RWPE2 (cell line): ENCODE measurements at regions not wholly inside any gene's neighbourhood (a gene's known extent, or its start where the extent isn't known, plus 50 kb on each side); places are given as distances from the start of the nearest gene placed in this dataset.

Experiments
- ATAC-seq: fragments of 200-7000 bp; cut with Tn5 transposase; 3 replicates; pipeline ENCODE4 v1.9.1; 2021; ENCODE audit warnings: low read depth
- DNase-seq: peaks from one replicate; pipeline ENCODE4 v3.0.0-alpha.2; 2020; ENCODE audit warnings: low spot score
- H3K27ac ChIP-seq: fragments of 450-650 bp; 2 replicates; pipeline ENCODE4 v1.5.1; 2017; ENCODE audit warnings: mild to moderate bottlenecking; ENCODE audit not compliant: poor library complexity, severe bottlenecking
- H3K27me3 ChIP-seq: fragments of 250-450 bp; sonication (Bioruptor Pico); 2 replicates; pipeline ENCODE4 v1.5.1; 2021; ENCODE audit warnings: mild to moderate bottlenecking, moderate library complexity; ENCODE audit not compliant: insufficient read depth, poor library complexity, severe bottlenecking
- H3K36me3 ChIP-seq: fragments of 250-450 bp; sonication (Bioruptor Pico); 2 replicates; pipeline ENCODE4 v1.5.1; 2020; ENCODE audit warnings: low read depth, mild to moderate bottlenecking, moderate library complexity
- H3K4me1 ChIP-seq: fragments of 250-450 bp; sonication (Bioruptor Pico); 2 replicates; pipeline ENCODE4 v1.5.1; 2021; ENCODE audit warnings: mild to moderate bottlenecking, moderate library complexity; ENCODE audit not compliant: insufficient read depth, poor library complexity, severe bottlenecking
- H3K4me3 ChIP-seq: fragments of 250-450 bp; sonication (Bioruptor Pico); 2 replicates; pipeline ENCODE4 v1.5.1; 2021; ENCODE audit warnings: mild to moderate bottlenecking, moderate library complexity; ENCODE audit not compliant: severe bottlenecking
- H3K9me3 ChIP-seq: fragments of 250-450 bp; sonication (Bioruptor Pico); 2 replicates; pipeline ENCODE4 v1.5.1; 2021; ENCODE audit warnings: mild to moderate bottlenecking, moderate library complexity; ENCODE audit not compliant: severe bottlenecking
- TF ChIP-seq, protein P1 (sequence below): fragments of 450-650 bp; IDR thresholded peaks from one replicate; pipeline ENCODE4 v1.5.1; 2017; ENCODE audit warnings: mild to moderate bottlenecking, moderate library complexity; ENCODE audit not compliant: poor library complexity, severe bottlenecking

GRCh38 chr2:59974051-59974766 is 579.2 kb downstream of the BCL11A start:
- Histone ChIP-seq H3K36me3 (no peaks in the 10 kb centered on the region), H3K27me3 (no peaks in the 10 kb centered on the region), H3K27ac (no peak overlapping the region), H3K9me3 (no peaks in the 10 kb centered on the region), H3K4me1 (no peaks in the 10 kb centered on the region), H3K4me3 (no peak overlapping the region)
- no peak for DNase-seq
- no peak for ATAC-seq
- TF ChIP-seq, protein P1, sequence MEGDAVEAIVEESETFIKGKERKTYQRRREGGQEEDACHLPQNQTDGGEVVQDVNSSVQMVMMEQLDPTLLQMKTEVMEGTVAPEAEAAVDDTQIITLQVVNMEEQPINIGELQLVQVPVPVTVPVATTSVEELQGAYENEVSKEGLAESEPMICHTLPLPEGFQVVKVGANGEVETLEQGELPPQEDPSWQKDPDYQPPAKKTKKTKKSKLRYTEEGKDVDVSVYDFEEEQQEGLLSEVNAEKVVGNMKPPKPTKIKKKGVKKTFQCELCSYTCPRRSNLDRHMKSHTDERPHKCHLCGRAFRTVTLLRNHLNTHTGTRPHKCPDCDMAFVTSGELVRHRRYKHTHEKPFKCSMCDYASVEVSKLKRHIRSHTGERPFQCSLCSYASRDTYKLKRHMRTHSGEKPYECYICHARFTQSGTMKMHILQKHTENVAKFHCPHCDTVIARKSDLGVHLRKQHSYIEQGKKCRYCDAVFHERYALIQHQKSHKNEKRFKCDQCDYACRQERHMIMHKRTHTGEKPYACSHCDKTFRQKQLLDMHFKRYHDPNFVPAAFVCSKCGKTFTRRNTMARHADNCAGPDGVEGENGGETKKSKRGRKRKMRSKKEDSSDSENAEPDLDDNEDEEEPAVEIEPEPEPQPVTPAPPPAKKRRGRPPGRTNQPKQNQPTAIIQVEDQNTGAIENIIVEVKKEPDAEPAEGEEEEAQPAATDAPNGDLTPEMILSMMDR: no peak

DNA sequence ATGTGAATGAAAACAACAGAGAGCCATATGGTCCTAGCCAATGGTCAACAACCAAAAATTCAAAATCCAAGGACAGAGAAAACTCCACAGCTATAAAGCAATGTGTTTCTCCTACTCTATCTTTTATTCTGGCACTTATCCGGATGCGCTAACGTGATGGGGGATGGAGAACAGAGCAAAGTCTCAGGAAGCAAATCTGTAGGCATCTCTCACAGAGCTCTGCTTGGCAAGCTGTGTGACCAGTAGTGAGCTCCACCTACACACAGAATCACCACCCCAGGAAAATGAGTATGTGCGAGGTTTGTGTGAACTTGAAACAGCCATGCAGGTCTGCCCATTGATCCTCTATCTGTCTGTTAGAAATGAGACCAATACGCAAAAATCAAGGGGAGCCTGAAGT is 584.3 kb downstream of the BCL11A start:
- TF ChIP-seq, protein P1: no peak
- Histone ChIP-seq H3K36me3 (no peaks in the 10 kb centered on the region), H3K27me3 (no peaks in the 10 kb centered on the region), H3K4me1 (no peaks in the 10 kb centered on the region), H3K27ac (no peak overlapping the region), H3K9me3 (no peaks in the 10 kb centered on the region), H3K4me3 (no peak overlapping the region)
- ATAC-seq (no peak), DNase-seq (no peak)

DNA sequence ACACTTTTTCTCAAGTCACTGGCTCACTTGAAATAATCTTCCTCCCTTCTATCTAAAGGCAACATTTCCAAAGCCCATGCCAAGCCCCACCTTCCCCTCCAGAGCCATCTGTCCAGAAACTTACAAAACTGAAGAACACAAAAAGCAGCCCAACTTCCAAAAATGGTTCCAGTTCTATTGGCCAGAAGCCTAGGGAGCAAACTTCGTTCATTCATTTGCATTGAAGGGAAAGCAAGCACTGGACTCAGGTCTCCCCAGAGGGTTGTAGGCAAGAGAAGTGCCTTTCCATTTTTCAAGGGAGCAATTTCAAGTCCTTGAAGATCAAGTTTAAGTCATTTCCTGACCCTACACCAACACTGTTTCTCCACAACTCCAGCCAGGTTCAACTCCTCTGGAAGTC is 585.0 kb downstream of the BCL11A start:
- no peak overlapping the region for H3K4me3 ChIP-seq
- no peak for ATAC-seq
- no peaks in the 10 kb centered on the region for H3K27me3 ChIP-seq
- no peak for DNase-seq
- TF ChIP-seq, protein P1: no peak
- H3K36me3 ChIP-seq: no peaks in the 10 kb centered on the region
- no peaks in the 10 kb centered on the region for H3K4me1 ChIP-seq
- no peak overlapping the region for H3K27ac ChIP-seq
- H3K9me3 ChIP-seq: no peaks in the 10 kb centered on the region

DNA sequence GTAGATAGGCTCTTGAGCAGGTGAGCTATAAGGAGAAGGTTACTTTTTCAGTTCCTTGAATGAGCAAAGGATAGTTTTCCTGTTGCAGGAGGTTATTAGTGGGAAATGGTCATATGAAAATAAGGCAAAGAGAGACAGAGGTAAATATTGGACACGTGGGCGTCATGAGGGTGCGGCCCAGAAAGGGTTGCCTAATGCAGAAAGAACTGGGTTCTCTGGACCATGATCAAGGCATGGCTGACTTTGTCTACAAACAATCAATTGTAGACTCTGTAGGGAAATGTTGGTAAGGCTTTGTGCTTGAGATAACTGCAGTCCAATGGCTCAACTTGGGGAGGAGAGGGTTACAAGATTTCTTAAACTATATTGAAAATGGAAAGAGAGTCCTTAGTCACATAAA is 585.8 kb downstream of the BCL11A start:
- Histone ChIP-seq H3K4me3 (no peak overlapping the region), H3K27ac (no peak overlapping the region), H3K4me1 (no peaks in the 10 kb centered on the region), H3K9me3 (no peaks in the 10 kb centered on the region), H3K36me3 (no peaks in the 10 kb centered on the region), H3K27me3 (no peaks in the 10 kb centered on the region)
- ATAC-seq (no peak), DNase-seq (no peak)
- TF ChIP-seq, protein P1: no peak

GRCh38 chr2:59963157-59963556 is 590.3 kb downstream of the BCL11A start:
- no peaks in the 10 kb centered on the region for H3K4me1 ChIP-seq
- H3K36me3 ChIP-seq: no peaks in the 10 kb centered on the region
- H3K27ac ChIP-seq: no peak overlapping the region
- no peaks in the 10 kb centered on the region for H3K9me3 ChIP-seq
- no peaks in the 10 kb centered on the region for H3K27me3 ChIP-seq
- TF ChIP-seq, protein P1: no peak
- no peak overlapping the region for H3K4me3 ChIP-seq
- ATAC-seq: no peak
- no peak for DNase-seq
